ENCODE measurements at regions not wholly inside any gene's neighbourhood (a gene's known extent, or its start where the extent isn't known, plus 50 kb on each side); places are given as distances from the start of the nearest gene placed in this dataset.

DNA sequence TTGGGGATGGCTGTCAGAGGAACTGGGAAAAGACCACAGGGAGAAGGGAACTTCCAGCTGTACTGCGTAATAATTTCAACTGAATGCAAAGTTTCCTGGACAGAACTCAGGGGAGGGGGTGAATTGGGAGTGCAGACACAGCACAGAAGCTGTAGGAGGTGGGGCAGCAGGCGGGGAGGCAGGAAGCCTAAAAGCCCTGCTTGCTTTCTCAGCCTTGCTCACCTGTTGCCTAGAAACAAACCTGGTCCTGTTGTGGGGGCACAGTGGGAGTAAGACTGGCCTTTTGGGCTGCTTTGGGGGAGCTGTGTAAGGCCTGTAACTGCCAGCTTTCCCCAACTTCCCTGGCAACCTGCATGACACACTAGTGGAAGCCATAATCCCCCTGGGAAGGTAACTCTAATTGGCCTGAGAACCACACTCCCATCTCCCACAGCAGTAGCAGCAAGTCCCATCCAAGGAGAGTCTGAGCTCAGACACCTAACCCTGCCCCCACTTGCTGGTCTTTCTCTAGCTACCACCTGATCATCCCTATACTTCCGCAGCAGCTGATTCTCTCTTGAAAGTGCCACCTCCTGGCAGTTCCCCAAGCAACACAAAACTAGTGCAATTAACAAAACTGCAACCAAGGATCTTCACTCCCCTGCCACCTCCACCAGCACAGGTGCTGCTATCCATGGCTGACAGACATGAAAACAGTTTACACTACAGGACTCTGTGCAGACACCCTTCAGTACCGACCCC is 1239.3 kb downstream of the SORCS1 start:
- Histone ChIP-seq H3K36me3 (ENCODE audit: insufficient read depth, low read length) (no peaks in the 10 kb centered on the region), H3K4me1 (ENCODE audit: insufficient read depth, low read length) (no peaks in the 10 kb centered on the region), H3K27me3 (ENCODE audit: control insufficient read depth in 1 of 2, insufficient read depth in 2 of 2, low read length in 2 of 2) (no peaks in the 10 kb centered on the region), H3K4me3 (ENCODE audit: low read length) (no peak overlapping the region), H3K9me3 (ENCODE audit: control insufficient read depth in 1 of 2, insufficient read depth in 1 of 2, low read length in 2 of 2) (peaks cover 0 to 12% of the 10 kb centered on the region in 2 experiments), H3K27ac (ENCODE audit: low read depth in 1 of 2, low read length in 2 of 2) (no peak overlapping the region)
- DNase-seq (no peak), ATAC-seq (ENCODE audit: poor library complexity) (no peak)
- Mint-ChIP-seq H3K27ac (no peak overlapping the region), H3K27me3 (no peaks in the 10 kb centered on the region), H3K4me1 (ENCODE audit: low read depth) (no peaks in the 10 kb centered on the region), H3K4me3 (no peak overlapping the region), H3K36me3 (ENCODE audit: low read depth) (no peaks in the 10 kb centered on the region), H3K9me3 (peaks cover 6% of the 10 kb centered on the region)
- CTCF ChIA-PET = no interaction called here
- intact Hi-C loops (cut with DNase I, micrococcal nuclease) = no loop called here
- TF ChIP-seq, protein P1, sequence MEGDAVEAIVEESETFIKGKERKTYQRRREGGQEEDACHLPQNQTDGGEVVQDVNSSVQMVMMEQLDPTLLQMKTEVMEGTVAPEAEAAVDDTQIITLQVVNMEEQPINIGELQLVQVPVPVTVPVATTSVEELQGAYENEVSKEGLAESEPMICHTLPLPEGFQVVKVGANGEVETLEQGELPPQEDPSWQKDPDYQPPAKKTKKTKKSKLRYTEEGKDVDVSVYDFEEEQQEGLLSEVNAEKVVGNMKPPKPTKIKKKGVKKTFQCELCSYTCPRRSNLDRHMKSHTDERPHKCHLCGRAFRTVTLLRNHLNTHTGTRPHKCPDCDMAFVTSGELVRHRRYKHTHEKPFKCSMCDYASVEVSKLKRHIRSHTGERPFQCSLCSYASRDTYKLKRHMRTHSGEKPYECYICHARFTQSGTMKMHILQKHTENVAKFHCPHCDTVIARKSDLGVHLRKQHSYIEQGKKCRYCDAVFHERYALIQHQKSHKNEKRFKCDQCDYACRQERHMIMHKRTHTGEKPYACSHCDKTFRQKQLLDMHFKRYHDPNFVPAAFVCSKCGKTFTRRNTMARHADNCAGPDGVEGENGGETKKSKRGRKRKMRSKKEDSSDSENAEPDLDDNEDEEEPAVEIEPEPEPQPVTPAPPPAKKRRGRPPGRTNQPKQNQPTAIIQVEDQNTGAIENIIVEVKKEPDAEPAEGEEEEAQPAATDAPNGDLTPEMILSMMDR (IDR thresholded peaks at IDR 0.05) = no peak
- POLR2A ChIA-PET = no interaction called here

DNA sequence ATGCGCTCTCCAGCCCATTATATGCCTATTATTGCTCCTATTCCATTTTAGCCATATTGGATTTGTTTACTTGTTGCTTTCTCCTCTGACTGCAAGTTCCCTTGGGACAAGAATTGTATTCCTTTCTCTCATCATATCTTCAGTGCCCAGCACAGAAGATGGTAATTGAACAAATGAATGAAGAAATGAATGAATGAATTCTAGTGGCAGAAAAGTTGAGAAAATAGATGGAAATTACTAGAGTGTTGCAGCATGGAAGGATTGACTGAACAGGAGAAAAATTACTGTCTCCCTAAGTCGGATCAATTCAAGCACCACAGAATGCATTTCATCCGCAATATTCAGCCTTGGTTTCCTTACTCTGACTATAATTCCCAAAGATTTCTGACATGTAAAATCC is 1243.2 kb downstream of the SORCS1 start:
- ATAC-seq (ENCODE audit: poor library complexity) (no peak), DNase-seq (no peak)
- Mint-ChIP-seq H3K4me1 (ENCODE audit: low read depth) (no peaks in the 10 kb centered on the region), H3K36me3 (ENCODE audit: low read depth) (no peaks in the 10 kb centered on the region), H3K4me3 (no peak overlapping the region), H3K27ac (no peak overlapping the region), H3K27me3 (no peaks in the 10 kb centered on the region), H3K9me3 (no peaks in the 10 kb centered on the region)
- Histone ChIP-seq H3K27me3 (ENCODE audit: control insufficient read depth in 1 of 2, insufficient read depth in 2 of 2, low read length in 2 of 2) (no peaks in the 10 kb centered on the region), H3K4me1 (ENCODE audit: insufficient read depth, low read length) (no peaks in the 10 kb centered on the region), H3K4me3 (ENCODE audit: low read length) (no peak overlapping the region), H3K36me3 (ENCODE audit: insufficient read depth, low read length) (no peaks in the 10 kb centered on the region), H3K27ac (ENCODE audit: low read depth in 1 of 2, low read length in 2 of 2) (no peak overlapping the region), H3K9me3 (ENCODE audit: control insufficient read depth in 1 of 2, insufficient read depth in 1 of 2, low read length in 2 of 2) (peaks cover 0 to 10% of the 10 kb centered on the region in 2 experiments)
- ChIA-PET POLR2A (no interaction called here), CTCF (no interaction called here)
- intact Hi-C loops (cut with DNase I, micrococcal nuclease) = no loop called here
- TF ChIP-seq, protein P1 (IDR thresholded peaks at IDR 0.05) = no peak

DNA sequence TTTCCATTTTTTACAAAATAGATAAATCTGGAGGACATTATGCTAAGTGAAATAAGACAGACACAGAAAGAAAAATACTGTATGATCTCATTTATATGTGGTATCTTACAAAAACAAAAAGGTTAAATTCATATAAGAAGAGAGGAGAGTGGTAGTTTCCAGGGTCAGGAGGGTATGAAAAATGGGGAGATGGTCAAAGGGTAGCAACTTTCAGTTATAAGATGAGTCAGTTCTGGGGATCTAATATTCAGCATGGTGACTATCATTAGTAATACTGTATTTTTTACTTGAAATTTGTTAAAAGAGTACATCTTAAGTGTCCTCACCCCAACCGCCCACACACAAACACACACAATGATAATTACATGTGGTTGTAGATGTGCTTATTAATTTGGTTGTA is 1250.1 kb downstream of the SORCS1 start:
- no peaks in the 10 kb centered on the region for H3K36me3 Mint-ChIP-seq (ENCODE audit: low read depth)
- ChIA-PET CTCF (no interaction called here), POLR2A (no interaction called here)
- Histone ChIP-seq H3K9me3 (ENCODE audit: control insufficient read depth in 1 of 2, insufficient read depth in 1 of 2, low read length in 2 of 2) (peaks cover 0 to 15% of the 10 kb centered on the region in 2 experiments), H3K4me1 (ENCODE audit: insufficient read depth, low read length) (no peaks in the 10 kb centered on the region), H3K4me3 (ENCODE audit: low read length) (no peak overlapping the region), H3K27me3 (ENCODE audit: control insufficient read depth in 1 of 2, insufficient read depth in 2 of 2, low read length in 2 of 2) (no peaks in the 10 kb centered on the region), H3K36me3 (ENCODE audit: insufficient read depth, low read length) (no peaks in the 10 kb centered on the region), H3K27ac (ENCODE audit: low read depth in 1 of 2, low read length in 2 of 2) (no peak overlapping the region)
- no peaks in the 10 kb centered on the region for H3K4me1 Mint-ChIP-seq (ENCODE audit: low read depth)
- TF ChIP-seq, protein P1 (IDR thresholded peaks at IDR 0.05) = no peak
- no peaks in the 10 kb centered on the region for H3K9me3 Mint-ChIP-seq
- intact Hi-C loops (cut with DNase I, micrococcal nuclease) = no loop called here
- no peak for DNase-seq
- H3K4me3 Mint-ChIP-seq = no peak overlapping the region
- H3K27me3 Mint-ChIP-seq = no peaks in the 10 kb centered on the region
- no peak for ATAC-seq (ENCODE audit: poor library complexity)
- H3K27ac Mint-ChIP-seq = no peak overlapping the region
